Lung (tissue), 11 donors: ENCODE measurements at regions not wholly inside any gene's neighbourhood (a gene's known extent, or its start where the extent isn't known, plus 50 kb on each side); places are given as distances from the start of the nearest gene placed in this dataset.

Source experiments
- ATAC-seq: fragments of 200-7000 bp; cut with Tn5 transposase; one replicate; pipeline ENCODE4 v1.9.1; 2020; ENCODE audit warnings: moderate number of reproducible peaks; ENCODE audit not compliant: insufficient read depth, low FRiP score
- DNase-seq, 3 donors: peaks; one replicate each; pipeline ENCODE4 v3.0.0-alpha.2; 2013 to 2017
- H3K27ac ChIP-seq, 2 donors: one replicate each; pipeline ENCODE4 v1.5.1; 2013; ENCODE audit warnings: mild to moderate bottlenecking in 2 of 2, moderate library complexity in 2 of 2, control low read depth in 1 of 2, inconsistent platforms in 1 of 2, low read depth in 1 of 2, low read length in 1 of 2
- H3K27me3 ChIP-seq, 3 donors: one replicate each; pipeline ENCODE4 v1.5.1; 2013; ENCODE audit warnings: low read length in 2 of 3; ENCODE audit not compliant: control insufficient read depth in 3 of 3, insufficient read depth in 3 of 3
- H3K36me3 ChIP-seq, 4 donors: one replicate each; pipeline ENCODE4 v1.5.1; 2013; ENCODE audit warnings: low read length in 4 of 4, mild to moderate bottlenecking in 1 of 4, moderate library complexity in 1 of 4; ENCODE audit not compliant: control insufficient read depth in 4 of 4, insufficient read depth in 4 of 4
- H3K4me1 ChIP-seq, 5 donors: one replicate each; pipeline ENCODE4 v1.5.1; 2013; ENCODE audit warnings: low read length in 5 of 5, mild to moderate bottlenecking in 2 of 5, moderate library complexity in 1 of 5; ENCODE audit not compliant: control insufficient read depth in 5 of 5, insufficient read depth in 5 of 5
- H3K4me3 ChIP-seq: one replicate; pipeline ENCODE4 v1.5.1; 2013; ENCODE audit warnings: mild to moderate bottlenecking, control low read depth, moderate library complexity
- H3K9ac ChIP-seq, 2 donors: one replicate each; pipeline ENCODE4 v1.5.1; 2013; ENCODE audit warnings: low read length in 2 of 2, control low read depth in 1 of 2; ENCODE audit not compliant: insufficient read depth in 1 of 2
- H3K9me3 ChIP-seq, 4 donors: one replicate each; pipeline ENCODE4 v1.5.1; 2013; ENCODE audit warnings: low read length in 3 of 4, mild to moderate bottlenecking in 1 of 4, moderate library complexity in 1 of 4; ENCODE audit not compliant: control insufficient read depth in 4 of 4, insufficient read depth in 3 of 4
- CTCF ChIP-seq: IDR thresholded peaks from 2 replicates; pipeline ENCODE4 v1.5.1; 2012; ENCODE audit warnings: mild to moderate bottlenecking; ENCODE audit errors: control extremely low read depth, extremely low read depth
- WGBS, 2 donors: extraction: QIAGEN DNeasy Blood & Tissue Kit; methylation state at CpG; one replicate each; pipeline ENCODE4 v1.1.7; 2013; 5-methylcytosine and 5-hydroxymethylcytosine counted together
- donor health status: control.
- donor health status: control.
- donor health status: Bipolar disorder and iron deficiency.
- donor health status: healthy.
- donor health status: DM: yes; HTN: yes; CAD: no.

DNA sequence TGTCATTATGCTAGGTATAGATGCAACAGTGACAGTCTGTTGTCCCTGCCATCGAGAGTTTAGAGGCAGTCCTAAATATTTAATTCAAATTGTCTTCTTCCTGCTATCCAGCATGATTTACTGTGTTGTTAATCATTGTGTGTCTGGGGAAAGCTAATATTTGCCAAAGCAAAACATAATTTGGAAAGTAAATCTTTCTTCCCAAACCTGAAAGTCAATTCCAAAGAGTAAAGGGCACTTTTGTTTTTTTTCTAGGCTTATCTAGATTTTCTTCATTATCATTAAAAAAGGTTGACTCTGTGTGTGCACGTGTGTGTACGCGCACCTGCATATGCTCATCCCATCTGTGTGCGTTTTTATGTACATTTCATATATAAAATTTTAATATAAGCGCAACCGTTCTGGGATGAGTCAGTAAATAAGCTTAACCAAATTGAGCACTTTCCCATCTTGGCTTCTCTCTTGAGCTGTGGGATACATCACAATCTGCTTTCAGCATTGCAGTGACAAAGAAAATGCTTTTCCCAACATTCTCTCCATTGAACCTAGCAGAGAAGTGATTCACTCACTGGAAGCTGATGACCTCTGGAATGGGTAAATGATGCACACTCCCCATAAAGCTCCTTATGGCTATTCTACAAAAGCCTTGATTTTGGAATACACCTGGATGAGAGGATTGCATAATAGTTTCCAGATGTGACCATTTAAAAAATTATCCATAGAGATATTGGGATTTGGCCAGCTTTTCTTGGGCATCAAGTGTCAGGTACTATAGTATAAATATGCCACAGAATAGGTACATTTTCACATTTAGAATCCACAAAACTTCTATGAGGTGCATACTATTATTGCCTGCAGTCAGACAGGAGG is 488.4 kb downstream of the ADCYAP1 start:
- Histone ChIP-seq H3K4me1 (no peaks in the 10 kb centered on the region), H3K9me3 (peaks cover 0 to 4% (median 0%) of the 10 kb centered on the region in 4 donors), H3K27me3 (no peaks in the 10 kb centered on the region), H3K36me3 (no peaks in the 10 kb centered on the region), H3K9ac (no peak overlapping the region), H3K27ac (no peak overlapping the region), H3K4me3 (no peak overlapping the region)
- DNase-seq (no peak), ATAC-seq (no peak)
- 85 to 87% methylated on average over 7 of the region's 7 CpGs for WGBS, 2 donors
- no peak for TF ChIP-seq CTCF

- Histone ChIP-seq H3K4me1 (no peaks in the 10 kb centered on the region), H3K27ac (no peak overlapping the region), H3K9ac (no peak overlapping the region), H3K27me3 (no peaks in the 10 kb centered on the region), H3K36me3 (no peaks in the 10 kb centered on the region), H3K9me3 (no peaks in the 10 kb centered on the region), H3K4me3 (no peak overlapping the region)
- ATAC-seq (no peak), DNase-seq (no peak)
- no peak for TF ChIP-seq CTCF
- WGBS, 2 donors = 85 to 91% methylated on average over 1 of the region's 1 CpG
Measured at GRCh38 chr18:1393929-1394328, 489.3 kb downstream of the ADCYAP1 start.

DNA sequence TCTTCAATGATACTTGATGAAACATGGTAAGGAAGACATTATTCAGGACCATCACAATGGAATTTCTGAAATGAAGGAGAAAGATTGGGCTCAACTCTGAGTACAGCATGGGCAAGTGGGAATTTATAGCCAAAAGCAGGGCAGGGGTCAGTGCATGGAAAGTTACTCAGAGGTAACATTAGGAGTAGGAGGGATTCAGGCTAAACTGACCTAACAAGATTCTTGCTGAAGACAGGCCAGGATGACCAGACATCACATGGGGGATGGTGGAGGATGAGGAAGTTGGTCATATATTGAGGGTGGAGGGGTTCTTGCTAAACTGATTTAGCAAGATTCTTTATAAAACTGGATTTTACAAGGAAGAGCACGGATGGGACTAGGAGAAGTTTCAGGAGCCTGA is 489.8 kb downstream of the ADCYAP1 start:
- Histone ChIP-seq H3K27me3 (no peaks in the 10 kb centered on the region), H3K36me3 (no peaks in the 10 kb centered on the region), H3K4me1 (no peaks in the 10 kb centered on the region), H3K27ac (no peak overlapping the region), H3K4me3 (no peak overlapping the region), H3K9me3 (no peaks in the 10 kb centered on the region), H3K9ac (no peak overlapping the region)
- 90 to 93% methylated on average over 1 of the region's 1 CpG for WGBS, 2 donors
- ATAC-seq (no peak), DNase-seq (no peak)
- TF ChIP-seq CTCF = no peak

GRCh38 chr18:1394966-1395365 is 490.3 kb downstream of the ADCYAP1 start:
- WGBS, 2 donors = 72 to 81% methylated on average over 5 of the region's 5 CpGs
- no peak for TF ChIP-seq CTCF

More at GRCh38 chr18:1394966-1395365, 490.3 kb downstream of the ADCYAP1 start:
- DNase-seq (no peak), ATAC-seq (no peak)
- Histone ChIP-seq H3K4me1 (no peaks in the 10 kb centered on the region), H3K27me3 (no peaks in the 10 kb centered on the region), H3K36me3 (no peaks in the 10 kb centered on the region), H3K9me3 (no peaks in the 10 kb centered on the region), H3K4me3 (no peak overlapping the region), H3K27ac (no peak overlapping the region), H3K9ac (no peak overlapping the region)
